ENCODE measurements at regions not wholly inside any gene's neighbourhood (a gene's known extent, or its start where the extent isn't known, plus 50 kb on each side); places are given as distances from the start of the nearest gene placed in this dataset.
"Not testable (repeated sequence)": the region's sequence is repeated elsewhere in the genome, so short reads cannot be mapped to it uniquely, and the experiment has no call there.

GRCh38 chr5:110880413-110880812 is 141.6 kb downstream of the SLC25A46 start (continued):
- TF ChIP-seq ZBTB33 (IDR thresholded peaks at IDR 0.05; ENCODE audit: borderline replicate concordance, low read depth) (no peak), MEF2A (IDR thresholded peaks at IDR 0.05; ENCODE audit: borderline replicate concordance, low read depth) (peak; percentile 54; the same call in 1 of the 2 replicates), GABPA (IDR thresholded peaks at IDR 0.05; ENCODE audit: low read depth) (no peak), TCF12 (IDR thresholded peaks at IDR 0.05) (peak; percentile 89), YY1 (IDR thresholded peaks at IDR 0.05; ENCODE audit: low read depth) (no peak), JUND (IDR thresholded peaks at IDR 0.05) (peak; percentile 86), RFX5 (IDR thresholded peaks at IDR 0.05; ENCODE audit: low read length) (no peak), FOSL2 (IDR thresholded peaks at IDR 0.05; ENCODE audit: borderline replicate concordance, low read depth) (peak; percentile 92), FOXM1 (IDR thresholded peaks at IDR 0.05; ENCODE audit: low read depth) (peak; percentile 62; the same call in 1 of the 2 replicates), POLR2AphosphoS5 (IDR thresholded peaks at IDR 0.05; ENCODE audit: low read depth, low read length) (peak; percentile 67; the same call in 1 of the 2 replicates), RXRA (IDR thresholded peaks at IDR 0.05; ENCODE audit: borderline replicate concordance, low read depth) (peak; percentile 86; the same call in 1 of the 2 replicates), FOXJ3 (CRISPR knock-in tag; IDR thresholded peaks at IDR 0.05) (no peak)
- TF ChIP-seq, protein P1, sequence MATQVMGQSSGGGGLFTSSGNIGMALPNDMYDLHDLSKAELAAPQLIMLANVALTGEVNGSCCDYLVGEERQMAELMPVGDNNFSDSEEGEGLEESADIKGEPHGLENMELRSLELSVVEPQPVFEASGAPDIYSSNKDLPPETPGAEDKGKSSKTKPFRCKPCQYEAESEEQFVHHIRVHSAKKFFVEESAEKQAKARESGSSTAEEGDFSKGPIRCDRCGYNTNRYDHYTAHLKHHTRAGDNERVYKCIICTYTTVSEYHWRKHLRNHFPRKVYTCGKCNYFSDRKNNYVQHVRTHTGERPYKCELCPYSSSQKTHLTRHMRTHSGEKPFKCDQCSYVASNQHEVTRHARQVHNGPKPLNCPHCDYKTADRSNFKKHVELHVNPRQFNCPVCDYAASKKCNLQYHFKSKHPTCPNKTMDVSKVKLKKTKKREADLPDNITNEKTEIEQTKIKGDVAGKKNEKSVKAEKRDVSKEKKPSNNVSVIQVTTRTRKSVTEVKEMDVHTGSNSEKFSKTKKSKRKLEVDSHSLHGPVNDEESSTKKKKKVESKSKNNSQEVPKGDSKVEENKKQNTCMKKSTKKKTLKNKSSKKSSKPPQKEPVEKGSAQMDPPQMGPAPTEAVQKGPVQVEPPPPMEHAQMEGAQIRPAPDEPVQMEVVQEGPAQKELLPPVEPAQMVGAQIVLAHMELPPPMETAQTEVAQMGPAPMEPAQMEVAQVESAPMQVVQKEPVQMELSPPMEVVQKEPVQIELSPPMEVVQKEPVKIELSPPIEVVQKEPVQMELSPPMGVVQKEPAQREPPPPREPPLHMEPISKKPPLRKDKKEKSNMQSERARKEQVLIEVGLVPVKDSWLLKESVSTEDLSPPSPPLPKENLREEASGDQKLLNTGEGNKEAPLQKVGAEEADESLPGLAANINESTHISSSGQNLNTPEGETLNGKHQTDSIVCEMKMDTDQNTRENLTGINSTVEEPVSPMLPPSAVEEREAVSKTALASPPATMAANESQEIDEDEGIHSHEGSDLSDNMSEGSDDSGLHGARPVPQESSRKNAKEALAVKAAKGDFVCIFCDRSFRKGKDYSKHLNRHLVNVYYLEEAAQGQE (IDR thresholded peaks at IDR 0.05; ENCODE audit: low read depth, low read length), result no peak
- TF ChIP-seq, protein P2, sequence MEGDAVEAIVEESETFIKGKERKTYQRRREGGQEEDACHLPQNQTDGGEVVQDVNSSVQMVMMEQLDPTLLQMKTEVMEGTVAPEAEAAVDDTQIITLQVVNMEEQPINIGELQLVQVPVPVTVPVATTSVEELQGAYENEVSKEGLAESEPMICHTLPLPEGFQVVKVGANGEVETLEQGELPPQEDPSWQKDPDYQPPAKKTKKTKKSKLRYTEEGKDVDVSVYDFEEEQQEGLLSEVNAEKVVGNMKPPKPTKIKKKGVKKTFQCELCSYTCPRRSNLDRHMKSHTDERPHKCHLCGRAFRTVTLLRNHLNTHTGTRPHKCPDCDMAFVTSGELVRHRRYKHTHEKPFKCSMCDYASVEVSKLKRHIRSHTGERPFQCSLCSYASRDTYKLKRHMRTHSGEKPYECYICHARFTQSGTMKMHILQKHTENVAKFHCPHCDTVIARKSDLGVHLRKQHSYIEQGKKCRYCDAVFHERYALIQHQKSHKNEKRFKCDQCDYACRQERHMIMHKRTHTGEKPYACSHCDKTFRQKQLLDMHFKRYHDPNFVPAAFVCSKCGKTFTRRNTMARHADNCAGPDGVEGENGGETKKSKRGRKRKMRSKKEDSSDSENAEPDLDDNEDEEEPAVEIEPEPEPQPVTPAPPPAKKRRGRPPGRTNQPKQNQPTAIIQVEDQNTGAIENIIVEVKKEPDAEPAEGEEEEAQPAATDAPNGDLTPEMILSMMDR (IDR thresholded peaks at IDR 0.05), result no peak

DNA sequence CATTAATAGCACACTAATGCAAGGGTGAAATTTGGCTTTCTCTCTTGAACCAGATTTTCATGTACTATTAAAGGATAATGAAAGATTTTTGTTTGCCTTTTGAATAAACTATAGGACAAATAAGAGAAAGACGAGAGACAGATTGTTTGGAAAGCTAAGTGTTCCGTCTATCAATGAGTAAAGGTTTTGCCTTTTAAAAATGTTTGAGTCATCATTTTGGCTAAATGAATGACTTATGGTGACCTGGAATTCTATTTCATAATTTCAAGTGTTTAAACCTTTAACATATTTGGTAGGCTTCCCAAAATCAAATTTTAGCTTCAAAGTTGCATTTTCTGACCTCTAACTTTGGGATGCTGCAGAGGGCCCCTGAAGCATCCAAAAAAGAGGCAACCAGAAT is 145.2 kb downstream of the SLC25A46 start:
- no peak overlapping the region for H3K4me3 ChIP-seq (ENCODE audit: low read depth in 2 of 2, low read length in 1 of 2)
- no peaks in the 10 kb centered on the region for H3K9me3 ChIP-seq
- H3F3A ChIP-seq (replicated peaks; ENCODE audit: insufficient read depth), result peaks cover 17% of the 10 kb centered on the region
- H3K79me2 ChIP-seq (ENCODE audit: insufficient read depth), result no peaks in the 10 kb centered on the region
- TF ChIP-seq TCF12 (IDR thresholded peaks at IDR 0.05), result peak; percentile 18; the same call in 1 of the 2 replicates
- TF ChIP-seq, protein P1 (IDR thresholded peaks at IDR 0.05; ENCODE audit: low read depth, low read length), result no peak
- TF ChIP-seq YY1 (IDR thresholded peaks at IDR 0.05; ENCODE audit: low read depth), result no peak
- H3K4me1 ChIP-seq (ENCODE audit: control insufficient read depth in 1 of 2, insufficient read depth in 2 of 2, low read depth in 1 of 2, low read length in 1 of 2), result no peaks in the 10 kb centered on the region; a peak in 1 of 4 replicates
- H4K20me1 ChIP-seq (ENCODE audit: insufficient read depth), result no peaks in the 10 kb centered on the region
- no peak overlapping the region for H3K9ac ChIP-seq
- H3K36me3 ChIP-seq (replicated peaks in 1 of 2; ENCODE audit: control insufficient read depth in 1 of 2, insufficient read depth in 2 of 2, low read length in 1 of 2), result no peaks in the 10 kb centered on the region
- no peak for DNase-seq
- 33% methylated on average over 2 of the region's 2 CpGs for WGBS (ENCODE audit: low lambda C conversion rate)
- H3K4me2 ChIP-seq, result no peak overlapping the region
- no peak overlapping the region for H3K27ac ChIP-seq (ENCODE audit: low read depth in 2 of 2, low read length in 1 of 2)
- no peaks in the 10 kb centered on the region for H3K27me3 ChIP-seq (ENCODE audit: insufficient read depth)
- ChIA-PET POLR2A (no interaction called here), CTCF (no interaction called here)
- H2AFZ ChIP-seq (ENCODE audit: low read depth), result no peak overlapping the region
- H3K9me2 ChIP-seq, result no peaks in the 10 kb centered on the region

DNA sequence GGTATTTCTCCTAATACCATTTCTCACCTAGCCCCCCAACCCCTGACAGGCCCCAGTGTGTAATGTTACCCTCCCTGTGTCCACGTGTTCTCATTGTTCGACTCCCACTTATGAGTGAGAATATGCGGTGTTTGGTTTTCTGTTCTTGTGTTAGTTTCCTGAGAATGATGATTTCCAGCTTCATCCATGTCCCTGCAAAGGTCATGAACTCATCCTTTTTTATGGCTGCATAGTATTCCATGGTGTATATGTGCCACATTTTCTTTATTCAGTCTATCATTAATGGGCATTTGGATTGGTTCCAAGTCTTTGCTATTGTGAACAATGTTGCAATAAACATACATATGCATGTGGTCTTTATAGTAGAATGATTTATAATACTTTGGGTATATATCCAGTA is 148.4 kb downstream of the SLC25A46 start:
- H3K27ac ChIP-seq (ENCODE audit: low read depth in 2 of 2, low read length in 1 of 2); H3K4me3 ChIP-seq (ENCODE audit: low read depth in 2 of 2, low read length in 1 of 2); H2AFZ ChIP-seq (ENCODE audit: low read depth); DNase-seq; H3K9me2 ChIP-seq; CTCF ChIA-PET; H3K9me3 ChIP-seq; H3F3A ChIP-seq (replicated peaks; ENCODE audit: insufficient read depth); H3K4me1 ChIP-seq (ENCODE audit: control insufficient read depth in 1 of 2, insufficient read depth in 2 of 2, low read depth in 1 of 2, low read length in 1 of 2); H3K4me2 ChIP-seq; H3K36me3 ChIP-seq (replicated peaks in 1 of 2; ENCODE audit: control insufficient read depth in 1 of 2, insufficient read depth in 2 of 2, low read length in 1 of 2); POLR2A ChIA-PET; H3K79me2 ChIP-seq (ENCODE audit: insufficient read depth); H4K20me1 ChIP-seq (ENCODE audit: insufficient read depth); H3K9ac ChIP-seq; H3K27me3 ChIP-seq (ENCODE audit: insufficient read depth): not testable (repeated sequence)
- WGBS (ENCODE audit: low lambda C conversion rate), result 90% methylated on average over 3 of the region's 3 CpGs

Measured in SK-N-SH (cell line).